Bronchial epithelial cell (primary cell): ENCODE measurements at regions not wholly inside any gene's neighbourhood (a gene's known extent, or its start where the extent isn't known, plus 50 kb on each side); places are given as distances from the start of the nearest gene placed in this dataset.

ENCODE experiments used
- DNase-seq: peaks from one replicate; pipeline ENCODE4 v3.0.0-alpha.2; 2010; ENCODE audit warnings: low read depth
- FAIRE-seq: peaks from 2 replicates; lab custom pipeline; 2011; peaks lifted over from hg19 to GRCh38; lab: Jason Lieb, UNC
- H3K27me3 ChIP-seq: 2 replicates; pipeline ENCODE4 v1.5.1; 2011; ENCODE audit warnings: low read length; ENCODE audit not compliant: control insufficient read depth, insufficient read depth
- H3K36me3 ChIP-seq: 2 replicates; pipeline ENCODE4 v1.5.1; 2011; ENCODE audit warnings: low read length; ENCODE audit not compliant: control insufficient read depth, insufficient read depth
- H3K4me3 ChIP-seq: 2 replicates; pipeline ENCODE4 v1.5.1; 2011; ENCODE audit warnings: mild to moderate bottlenecking, low read depth, low read length, control low read depth
- TF ChIP-seq, protein P1 (sequence below): IDR thresholded peaks from 2 replicates; pipeline ENCODE4 v1.5.1; 2011; ENCODE audit warnings: mild to moderate bottlenecking, moderate library complexity, low read length, control low read depth, inconsistent platforms; ENCODE audit not compliant: insufficient read depth, severe bottlenecking

DNA sequence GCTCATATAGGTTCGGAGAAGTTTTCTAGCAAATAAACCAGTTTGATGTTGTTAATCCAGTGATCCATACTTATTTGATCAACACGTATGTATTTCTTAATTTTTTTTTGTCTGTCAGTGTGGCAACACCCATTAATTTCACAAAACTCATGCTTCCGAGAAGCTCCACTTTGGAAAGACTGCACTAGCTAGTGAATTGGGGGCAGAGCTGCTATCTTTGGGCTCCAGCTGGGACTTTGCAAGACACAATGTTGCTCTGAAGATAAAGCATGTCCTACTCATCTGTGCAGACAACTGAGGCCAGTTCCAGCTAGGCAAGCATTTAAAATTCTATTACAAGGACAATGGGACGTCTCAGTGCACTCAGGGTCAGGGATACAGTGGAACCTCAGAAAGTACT is 298.4 kb downstream of the NUAK1 start:
- TF ChIP-seq, protein P1, sequence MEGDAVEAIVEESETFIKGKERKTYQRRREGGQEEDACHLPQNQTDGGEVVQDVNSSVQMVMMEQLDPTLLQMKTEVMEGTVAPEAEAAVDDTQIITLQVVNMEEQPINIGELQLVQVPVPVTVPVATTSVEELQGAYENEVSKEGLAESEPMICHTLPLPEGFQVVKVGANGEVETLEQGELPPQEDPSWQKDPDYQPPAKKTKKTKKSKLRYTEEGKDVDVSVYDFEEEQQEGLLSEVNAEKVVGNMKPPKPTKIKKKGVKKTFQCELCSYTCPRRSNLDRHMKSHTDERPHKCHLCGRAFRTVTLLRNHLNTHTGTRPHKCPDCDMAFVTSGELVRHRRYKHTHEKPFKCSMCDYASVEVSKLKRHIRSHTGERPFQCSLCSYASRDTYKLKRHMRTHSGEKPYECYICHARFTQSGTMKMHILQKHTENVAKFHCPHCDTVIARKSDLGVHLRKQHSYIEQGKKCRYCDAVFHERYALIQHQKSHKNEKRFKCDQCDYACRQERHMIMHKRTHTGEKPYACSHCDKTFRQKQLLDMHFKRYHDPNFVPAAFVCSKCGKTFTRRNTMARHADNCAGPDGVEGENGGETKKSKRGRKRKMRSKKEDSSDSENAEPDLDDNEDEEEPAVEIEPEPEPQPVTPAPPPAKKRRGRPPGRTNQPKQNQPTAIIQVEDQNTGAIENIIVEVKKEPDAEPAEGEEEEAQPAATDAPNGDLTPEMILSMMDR: no peak
- Histone ChIP-seq H3K27me3 (no peaks in the 10 kb centered on the region), H3K36me3 (no peaks in the 10 kb centered on the region), H3K4me3 (no peak overlapping the region)
- FAIRE-seq (no peak), DNase-seq (no peak)

DNA sequence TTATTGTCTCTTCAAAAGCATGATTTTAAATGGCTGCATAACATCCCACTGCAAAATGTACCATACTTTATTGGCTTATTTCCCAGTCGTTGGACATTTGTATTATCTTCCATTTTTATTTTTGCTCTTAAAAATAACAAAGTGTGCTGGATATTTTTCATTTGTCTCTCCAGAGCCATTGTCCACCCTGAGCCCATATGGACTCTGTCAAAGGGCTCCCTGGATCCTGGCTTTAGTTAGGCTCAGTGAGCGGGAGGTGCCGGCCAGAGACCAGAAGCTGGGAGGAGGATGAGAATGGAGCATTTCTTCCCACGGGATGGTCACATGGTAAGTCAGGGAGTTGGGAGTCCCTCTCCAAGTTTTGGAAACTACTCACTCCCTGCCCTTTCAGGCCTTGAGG is 296.9 kb downstream of the NUAK1 start:
- TF ChIP-seq, protein P1: no peak
- FAIRE-seq: peak; percentile 36

DNA sequence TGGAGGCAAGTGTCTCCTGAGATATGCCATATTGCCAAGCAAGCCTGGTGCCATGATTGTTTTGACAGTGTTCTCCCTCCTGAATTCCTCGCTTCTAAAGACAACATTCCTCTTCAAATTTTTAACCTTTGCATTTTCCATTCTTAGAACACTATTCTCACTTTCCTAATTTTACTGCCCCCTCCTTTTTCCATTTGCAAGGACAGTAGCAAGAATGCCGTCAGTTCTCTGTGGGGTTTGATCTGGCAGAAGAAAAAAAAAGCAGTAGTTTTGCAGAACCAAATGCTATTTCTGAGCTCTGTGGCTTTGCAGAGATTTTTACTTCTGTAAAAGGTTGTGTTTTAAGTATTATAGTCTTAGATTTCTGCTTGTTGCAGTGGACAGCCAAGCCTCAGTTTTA is 295.2 kb downstream of the NUAK1 start:
- Histone ChIP-seq H3K36me3 (no peaks in the 10 kb centered on the region), H3K4me3 (no peak overlapping the region), H3K27me3 (no peaks in the 10 kb centered on the region)
- no peak for FAIRE-seq
- DNase-seq: no peak
- TF ChIP-seq, protein P1: no peak

More for the DNA sequence above, 296.9 kb downstream of the NUAK1 start:
- Histone ChIP-seq H3K4me3 (no peak overlapping the region), H3K27me3 (no peaks in the 10 kb centered on the region), H3K36me3 (no peaks in the 10 kb centered on the region)
- no peak for DNase-seq

DNA sequence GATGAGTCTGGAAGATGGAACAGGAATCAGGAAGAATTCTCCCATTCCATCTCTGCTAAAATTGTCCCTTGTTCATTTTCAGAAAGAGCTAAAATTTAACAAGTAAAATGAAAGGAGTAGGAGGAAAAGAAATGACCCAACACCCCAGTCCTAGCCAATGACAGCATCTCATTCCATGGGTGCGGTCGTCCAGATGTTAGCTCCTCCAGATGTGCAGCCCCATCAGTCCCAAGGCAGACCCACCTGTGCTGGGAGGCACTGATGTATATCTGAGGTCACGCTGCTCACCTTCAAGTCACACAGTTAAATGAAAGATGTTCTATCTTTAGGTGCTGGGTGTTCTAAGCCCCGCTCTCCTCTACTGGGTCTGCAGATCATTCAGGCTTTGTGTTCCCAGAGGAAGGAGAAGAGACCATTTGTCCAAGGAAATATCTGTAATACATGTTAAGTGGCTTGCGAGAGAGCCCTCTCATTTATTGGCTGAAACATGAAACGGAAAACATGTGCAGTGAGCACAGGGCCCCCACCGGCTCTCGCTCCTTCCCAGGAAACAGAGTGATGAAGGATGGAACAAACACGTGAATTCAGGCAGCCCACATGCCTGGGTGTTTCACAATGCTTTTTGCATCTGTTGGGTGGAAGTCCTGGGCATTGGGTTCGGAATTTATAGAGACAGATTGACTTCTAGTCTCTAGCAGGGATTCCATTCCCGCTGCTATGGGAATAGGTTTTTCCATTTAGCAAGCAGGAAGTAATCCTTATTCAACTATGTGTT is 294.6 kb downstream of the NUAK1 start:
- FAIRE-seq: no peak
- DNase-seq: no peak
- TF ChIP-seq, protein P1: no peak
- no peaks in the 10 kb centered on the region for H3K27me3 ChIP-seq
- H3K36me3 ChIP-seq: no peaks in the 10 kb centered on the region
- H3K4me3 ChIP-seq: no peak overlapping the region

DNA sequence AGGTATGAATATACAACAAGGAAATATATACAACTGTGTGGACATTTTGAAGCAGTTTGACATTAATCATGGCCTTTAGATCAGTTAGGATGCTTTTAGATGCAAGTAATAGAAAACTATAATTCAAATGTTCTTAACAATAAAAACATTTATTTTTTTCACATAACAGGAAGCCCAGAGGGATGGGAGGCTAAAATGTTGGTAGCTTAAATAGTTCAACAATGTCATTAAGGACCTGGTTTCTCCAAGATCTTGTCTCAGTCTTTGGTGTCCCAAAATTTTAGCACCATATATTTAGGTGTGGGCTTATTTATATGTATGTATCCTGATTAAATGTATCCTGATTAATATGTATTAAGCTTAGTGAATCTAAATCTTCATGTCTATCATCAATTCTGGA is 292.4 kb downstream of the NUAK1 start:
- TF ChIP-seq, protein P1: no peak
- no peak overlapping the region for H3K4me3 ChIP-seq
- no peaks in the 10 kb centered on the region for H3K27me3 ChIP-seq
- DNase-seq: no peak
- FAIRE-seq: no peak
- H3K36me3 ChIP-seq: no peaks in the 10 kb centered on the region

DNA sequence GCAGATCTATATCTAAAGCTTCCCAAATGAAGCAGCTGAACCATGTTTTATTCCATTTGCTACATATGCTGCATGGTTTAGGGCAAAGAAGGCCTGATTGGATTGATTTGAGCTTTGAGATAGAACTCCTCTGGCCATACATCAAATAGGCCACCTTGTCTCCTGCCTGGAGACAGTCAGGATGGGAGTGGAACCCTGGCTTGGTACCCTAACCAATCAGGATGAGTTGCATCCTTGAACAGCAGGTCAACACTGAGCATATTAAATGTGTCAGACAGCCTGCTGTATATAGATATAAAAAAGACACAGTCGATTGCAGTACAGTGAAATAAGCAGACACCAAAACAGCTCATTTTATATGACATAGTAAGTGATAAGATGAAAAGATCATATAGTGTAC is 291.7 kb downstream of the NUAK1 start:
- TF ChIP-seq, protein P1: no peak
- no peak for FAIRE-seq
- DNase-seq: no peak

More for the DNA sequence above, 291.7 kb downstream of the NUAK1 start:
- Histone ChIP-seq H3K36me3 (no peaks in the 10 kb centered on the region), H3K4me3 (no peak overlapping the region), H3K27me3 (no peaks in the 10 kb centered on the region)
